PC-9 (cell line): ENCODE measurements at regions not wholly inside any gene's neighbourhood (a gene's known extent, or its start where the extent isn't known, plus 50 kb on each side); places are given as distances from the start of the nearest gene placed in this dataset.

ENCODE experiments used
- BruUV-seq: library from RNA; stranded (reverse); fragments of 400-500 nt; replicated peaks from 2 replicates; lab custom pipeline; 2021; lab: Mats Ljungman, UMichigan
- CTCF ChIA-PET: fragments of 300-600 bp; sonication (Branson Sonifier 250); formaldehyde crosslinking; loops from one replicate; lab custom pipeline; 2022; ENCODE audit warnings: antibody characterized with exemption; lab: Charles Lee
- POLR2A ChIA-PET: fragments of 300-600 bp; sonication (Branson Sonifier 250); formaldehyde crosslinking; loops from one replicate; lab custom pipeline; 2022; ENCODE audit warnings: antibody characterized with exemption; ENCODE audit not compliant: unreplicated experiment; lab: Charles Lee
- DNase-seq, 2 experiments: peaks; one replicate each; pipeline versions ENCODE4 v3.0.0 to v3.0.0-alpha.2; 2015 to 2022; ENCODE audit warnings: mixed read lengths in 1 of 2
- H2AFZ ChIP-seq: fragments of 200-600 bp; sonication (generic); 2 replicates; pipeline ENCODE4 v1.8.1; 2017; ENCODE audit warnings: antibody characterized with exemption
- H3F3A ChIP-seq: fragments of 200-600 bp; sonication (generic); 2 replicates; pipeline ENCODE4 v1.8.1; 2017; ENCODE audit warnings: antibody characterized with exemption, mild to moderate bottlenecking, low read depth; ENCODE audit not compliant: insufficient read depth
- H3K27ac ChIP-seq: fragments of 200-600 bp; sonication (generic); 2 replicates; pipeline ENCODE4 v1.6.1; 2016; ENCODE audit warnings: mixed run types
- H3K27me3 ChIP-seq: fragments of 200-600 bp; sonication (generic); 2 replicates; pipeline ENCODE4 v1.6.1; 2016; ENCODE audit warnings: low read depth, mixed run types; ENCODE audit not compliant: insufficient read depth
- H3K36me3 ChIP-seq: fragments of 200-600 bp; sonication (generic); 2 replicates; pipeline ENCODE4 v1.6.1; 2016; ENCODE audit warnings: low read depth, mixed run types
- H3K4me1 ChIP-seq: fragments of 200-600 bp; sonication (generic); replicated peaks from 2 replicates; pipeline ENCODE4 v1.6.1; 2016; ENCODE audit warnings: mixed run types; ENCODE audit not compliant: insufficient read depth
- H3K4me2 ChIP-seq: fragments of 200-600 bp; sonication (generic); 2 replicates; pipeline ENCODE4 v1.6.1; 2017; ENCODE audit warnings: mixed run types
- H3K4me3 ChIP-seq: fragments of 200-600 bp; sonication (generic); 2 replicates; pipeline ENCODE4 v1.6.1; 2016; ENCODE audit warnings: mixed run types
- H3K79me2 ChIP-seq: fragments of 200-600 bp; sonication (generic); 2 replicates; pipeline ENCODE4 v1.6.1; 2017; ENCODE audit warnings: low read depth, mixed run types
- H3K9me2 ChIP-seq: fragments of 200-600 bp; sonication (generic); 2 replicates; pipeline ENCODE4 v1.8.1; 2017; ENCODE audit warnings: mild to moderate bottlenecking; ENCODE audit not compliant: insufficient read depth
- H3K9me3 ChIP-seq: fragments of 200-600 bp; sonication (generic); 2 replicates; pipeline ENCODE4 v1.8.1; 2016; ENCODE audit warnings: low read depth; ENCODE audit not compliant: insufficient read depth
- H4K20me1 ChIP-seq: fragments of 200-600 bp; sonication (generic); 2 replicates; pipeline ENCODE4 v1.8.1; 2017; ENCODE audit not compliant: insufficient read depth
- EZH2 ChIP-seq: fragments of 200-600 bp; sonication (generic); IDR thresholded peaks from 2 replicates; pipeline ENCODE4 v1.8.0; 2017; ENCODE audit warnings: antibody characterized with exemption, low read depth
- intact Hi-C: fragments of 100-400 bp; cut with micrococcal nuclease; formaldehyde crosslinking; loops from one replicate; pipeline ENCODE4 v1.10.0; 2022; ENCODE audit not compliant: unreplicated experiment
- TF ChIP-seq, protein P1 (sequence below): fragments of 200-600 bp; sonication (generic); conservative IDR thresholded peaks from 2 replicates; pipeline ENCODE4 v1.6.1; 2017; ENCODE audit warnings: mixed run types, antibody characterized with exemption, mild to moderate bottlenecking, moderate library complexity

DNA sequence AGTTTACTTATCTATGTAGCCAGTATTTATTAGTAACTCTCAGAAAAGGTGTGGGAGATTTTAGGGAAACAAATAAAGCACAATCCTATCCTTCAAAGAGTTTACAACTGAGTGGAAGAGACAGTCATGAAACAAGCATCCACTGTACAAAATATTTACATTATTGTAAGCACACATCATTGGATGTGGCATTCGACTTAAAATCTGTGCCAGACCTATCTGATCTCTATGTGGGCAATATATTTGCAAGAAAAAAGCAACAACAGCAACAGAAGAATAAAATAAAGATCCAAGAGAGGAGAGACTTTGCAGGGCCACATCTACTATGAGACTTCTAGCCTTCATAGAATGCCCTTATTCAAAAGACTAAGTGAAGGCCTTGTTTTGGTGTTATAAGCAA is 882.1 kb upstream of the PIK3C3 start:
- CTCF ChIA-PET: no interaction called here
- Histone ChIP-seq H3K27ac (no peak overlapping the region), H2AFZ (no peak overlapping the region), H4K20me1 (no peaks in the 10 kb centered on the region), H3K36me3 (no peaks in the 10 kb centered on the region), H3K79me2 (no peaks in the 10 kb centered on the region), H3K4me1 (no peaks in the 10 kb centered on the region), H3K9me3 (no peaks in the 10 kb centered on the region), H3F3A (no peaks in the 10 kb centered on the region), H3K4me3 (no peak overlapping the region), H3K27me3 (no peaks in the 10 kb centered on the region), H3K4me2 (no peak overlapping the region), H3K9me2 (no peaks in the 10 kb centered on the region)
- DNase-seq: no peak
- BruUV-seq: no TSS peak
- TF ChIP-seq, protein P1, sequence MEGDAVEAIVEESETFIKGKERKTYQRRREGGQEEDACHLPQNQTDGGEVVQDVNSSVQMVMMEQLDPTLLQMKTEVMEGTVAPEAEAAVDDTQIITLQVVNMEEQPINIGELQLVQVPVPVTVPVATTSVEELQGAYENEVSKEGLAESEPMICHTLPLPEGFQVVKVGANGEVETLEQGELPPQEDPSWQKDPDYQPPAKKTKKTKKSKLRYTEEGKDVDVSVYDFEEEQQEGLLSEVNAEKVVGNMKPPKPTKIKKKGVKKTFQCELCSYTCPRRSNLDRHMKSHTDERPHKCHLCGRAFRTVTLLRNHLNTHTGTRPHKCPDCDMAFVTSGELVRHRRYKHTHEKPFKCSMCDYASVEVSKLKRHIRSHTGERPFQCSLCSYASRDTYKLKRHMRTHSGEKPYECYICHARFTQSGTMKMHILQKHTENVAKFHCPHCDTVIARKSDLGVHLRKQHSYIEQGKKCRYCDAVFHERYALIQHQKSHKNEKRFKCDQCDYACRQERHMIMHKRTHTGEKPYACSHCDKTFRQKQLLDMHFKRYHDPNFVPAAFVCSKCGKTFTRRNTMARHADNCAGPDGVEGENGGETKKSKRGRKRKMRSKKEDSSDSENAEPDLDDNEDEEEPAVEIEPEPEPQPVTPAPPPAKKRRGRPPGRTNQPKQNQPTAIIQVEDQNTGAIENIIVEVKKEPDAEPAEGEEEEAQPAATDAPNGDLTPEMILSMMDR: no peak
- TF ChIP-seq EZH2: no peak
- POLR2A ChIA-PET: no interaction called here
- intact Hi-C loops: loop anchor here (5.0 kb wide), 1 partner anchor 206 kb away; no protein-coding TSS in a partner anchor

DNA sequence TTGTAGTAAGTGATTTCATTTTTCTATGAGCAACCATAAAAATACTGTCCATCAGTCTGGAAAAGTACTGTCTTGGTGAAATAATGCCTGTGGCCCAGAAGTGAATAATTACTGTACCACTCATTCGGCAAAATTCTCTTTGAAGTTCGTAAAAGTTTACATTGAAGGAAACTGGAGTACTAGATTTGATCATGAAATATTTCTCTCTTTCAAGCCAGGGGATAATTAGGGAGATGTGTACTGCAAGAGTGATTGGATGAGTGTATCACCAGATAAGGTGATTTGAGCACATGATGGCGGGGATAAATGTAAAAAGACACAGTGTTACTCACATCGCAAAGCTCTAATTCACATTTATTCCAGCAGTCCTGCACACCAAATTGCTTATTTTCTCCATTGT is 883.2 kb upstream of the PIK3C3 start:
- Histone ChIP-seq H4K20me1 (no peaks in the 10 kb centered on the region), H3K79me2 (no peaks in the 10 kb centered on the region), H3K36me3 (no peaks in the 10 kb centered on the region), H3K27ac (no peak overlapping the region), H2AFZ (no peak overlapping the region), H3K4me2 (no peak overlapping the region), H3K4me3 (no peak overlapping the region), H3K27me3 (no peaks in the 10 kb centered on the region), H3K9me3 (no peaks in the 10 kb centered on the region), H3K9me2 (no peaks in the 10 kb centered on the region), H3F3A (no peaks in the 10 kb centered on the region), H3K4me1 (no peaks in the 10 kb centered on the region)
- DNase-seq: no peak
- intact Hi-C loops: loop anchor here (5.0 kb wide), 1 partner anchor 205 kb away; no protein-coding TSS in a partner anchor
- POLR2A ChIA-PET: no interaction called here
- BruUV-seq: no TSS peak
- TF ChIP-seq EZH2: no peak
- TF ChIP-seq, protein P1: no peak
- CTCF ChIA-PET: no interaction called here

DNA sequence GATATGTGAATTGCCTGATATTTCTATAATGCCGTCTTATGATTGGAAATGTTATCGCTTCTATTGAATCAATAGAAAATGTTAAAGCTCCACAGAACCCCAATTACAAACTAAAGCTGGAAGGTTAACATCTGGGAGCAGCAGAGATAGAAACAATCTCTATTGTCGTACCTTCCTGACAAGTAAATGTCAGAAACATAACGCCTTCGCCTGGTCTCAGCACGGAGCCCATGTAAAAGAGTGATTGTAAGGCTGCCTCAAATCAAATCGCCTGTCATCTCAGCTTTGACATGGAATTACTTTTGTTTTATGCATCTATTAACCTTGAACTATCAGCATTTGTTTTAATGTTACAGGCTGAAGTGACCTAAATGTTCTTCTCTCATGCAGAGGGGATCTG is 885.9 kb upstream of the PIK3C3 start:
- CTCF ChIA-PET: no interaction called here
- H3F3A ChIP-seq: no peaks in the 10 kb centered on the region
- no peaks in the 10 kb centered on the region for H3K9me2 ChIP-seq
- no peaks in the 10 kb centered on the region for H4K20me1 ChIP-seq
- BruUV-seq: no TSS peak
- DNase-seq: no peak
- H3K4me2 ChIP-seq: no peak overlapping the region
- H3K79me2 ChIP-seq: no peaks in the 10 kb centered on the region
- POLR2A ChIA-PET: no interaction called here
- H2AFZ ChIP-seq: no peak overlapping the region
- no peaks in the 10 kb centered on the region for H3K27me3 ChIP-seq
- no peaks in the 10 kb centered on the region for H3K4me1 ChIP-seq
- H3K9me3 ChIP-seq: no peaks in the 10 kb centered on the region
- H3K4me3 ChIP-seq: no peak overlapping the region
- no peaks in the 10 kb centered on the region for H3K36me3 ChIP-seq
- no peak for TF ChIP-seq EZH2
- TF ChIP-seq, protein P1: no peak
- intact Hi-C loops: no loop called here
- H3K27ac ChIP-seq: no peak overlapping the region
